SK-N-SH treated with all-trans-retinoic acid at 6 μM for 48 hours (cell line): ENCODE measurements at regions not wholly inside any gene's neighbourhood (a gene's known extent, or its start where the extent isn't known, plus 50 kb on each side); places are given as distances from the start of the nearest gene placed in this dataset.
"Not testable (repeated sequence)": the region's sequence is repeated elsewhere in the genome, so short reads cannot be mapped to it uniquely, and the experiment has no call there.

ENCODE experiments used
- ARNTL ChIP-seq: fragments of 450-650 bp; formaldehyde crosslinking; IDR thresholded peaks from 2 replicates; pipeline ENCODE4 v1.5.0; 2020; ENCODE audit warnings: low read depth, mild to moderate bottlenecking, moderate library complexity, borderline replicate concordance
- BACH2 ChIP-seq: fragments of 250-450 bp; sonication (Bioruptor Pico); IDR thresholded peaks from 2 replicates; pipeline ENCODE4 v1.9.0; 2021; ENCODE audit warnings: mild to moderate bottlenecking, borderline replicate concordance
- GLIS3 ChIP-seq: fragments of 250-450 bp; sonication (Bioruptor Pico); IDR thresholded peaks from 2 replicates; pipeline ENCODE4 v1.5.0; 2020; ENCODE audit warnings: mild to moderate bottlenecking, moderate library complexity
- OSR1 ChIP-seq: fragments of 250-450 bp; sonication (Bioruptor Pico); IDR thresholded peaks from 2 replicates; pipeline ENCODE4 v1.8.0; 2022; ENCODE audit warnings: moderate library complexity, mild to moderate bottlenecking, inconsistent platforms
- RARB ChIP-seq: fragments of 250-450 bp; sonication (Bioruptor Pico); IDR thresholded peaks from 2 replicates; pipeline ENCODE4 v1.8.0; 2021; ENCODE audit warnings: mild to moderate bottlenecking, moderate library complexity
- SNAI2 ChIP-seq: fragments of 250-450 bp; sonication (Bioruptor Pico); IDR thresholded peaks from 2 replicates; pipeline ENCODE4 v1.5.0; 2020; ENCODE audit warnings: mild to moderate bottlenecking, moderate library complexity
- TCF4 ChIP-seq: fragments of 250-450 bp; sonication (Bioruptor Pico); IDR thresholded peaks from 2 replicates; pipeline ENCODE4 v1.8.0; 2021; ENCODE audit warnings: mild to moderate bottlenecking, moderate library complexity, borderline replicate concordance
- ZC3H10 ChIP-seq: fragments of 250-450 bp; sonication (Bioruptor Pico); IDR thresholded peaks from 2 replicates; pipeline ENCODE4 v1.5.1; 2021; ENCODE audit warnings: mild to moderate bottlenecking, moderate library complexity
- ZFP30 ChIP-seq: fragments of 450-650 bp; formaldehyde crosslinking; IDR thresholded peaks from 2 replicates; pipeline ENCODE4 v1.5.0; 2022; ENCODE audit warnings: mild to moderate bottlenecking, moderate library complexity
- ZNF70 ChIP-seq: fragments of 450-650 bp; formaldehyde crosslinking; IDR thresholded peaks from 2 replicates; pipeline ENCODE4 v1.5.0; 2020; ENCODE audit warnings: mild to moderate bottlenecking, moderate library complexity
- TF ChIP-seq, protein P1 (sequence below): fragments of 250-450 bp; sonication (Bioruptor Pico); IDR thresholded peaks from 2 replicates; pipeline ENCODE4 v1.8.0; 2021; ENCODE audit warnings: low read depth, mild to moderate bottlenecking, moderate library complexity, borderline replicate concordance
- TF ChIP-seq, protein P2 (sequence below): fragments of 250-450 bp; sonication (Bioruptor Pico); IDR thresholded peaks from 2 replicates; pipeline ENCODE4 v1.8.0; 2020; ENCODE audit warnings: mild to moderate bottlenecking, moderate library complexity, borderline replicate concordance
- TF ChIP-seq, protein P3 (sequence below): fragments of 250-450 bp; sonication (Bioruptor Pico); IDR thresholded peaks from 2 replicates; pipeline ENCODE4 v1.5.1; 2020; ENCODE audit warnings: low read depth, mild to moderate bottlenecking, moderate library complexity
- TF ChIP-seq, protein P4 (sequence below): fragments of 250-450 bp; sonication (Bioruptor Pico); IDR thresholded peaks from 2 replicates; pipeline ENCODE4 v1.5.1; 2021; ENCODE audit warnings: mild to moderate bottlenecking, moderate library complexity

DNA sequence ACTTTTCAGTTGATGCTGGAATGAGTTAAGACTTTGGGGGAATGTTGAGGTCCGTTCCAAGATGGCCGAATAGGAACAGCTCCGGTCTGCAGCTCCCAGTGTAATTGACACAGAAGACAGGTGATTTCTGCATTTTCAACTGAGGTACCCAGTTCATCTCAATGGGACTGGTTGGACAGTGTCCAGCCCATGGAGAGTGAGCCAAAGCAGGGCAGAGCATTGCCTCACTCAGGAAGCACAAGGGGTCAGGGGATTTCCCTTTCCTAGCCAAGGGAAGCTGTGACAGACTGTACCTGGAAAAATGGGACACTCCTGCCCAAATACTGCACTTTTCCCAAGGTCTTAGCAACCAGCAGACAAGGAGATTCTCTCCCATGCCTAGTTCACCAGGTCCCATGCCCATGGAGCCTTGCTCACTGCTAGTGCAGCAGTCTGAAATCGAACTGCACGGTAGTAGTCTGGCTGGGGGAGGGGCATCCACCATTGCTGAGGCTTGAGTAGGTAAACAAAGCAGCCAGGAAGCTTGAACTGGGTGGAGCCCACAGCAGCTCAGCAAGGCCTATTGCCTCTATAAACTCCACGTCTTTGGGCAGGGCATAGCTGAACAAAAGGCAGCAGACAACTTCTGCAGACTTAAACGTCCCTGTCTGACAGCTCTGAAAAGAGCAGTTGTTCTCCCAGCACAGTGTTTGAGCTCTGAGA is 231.0 kb downstream of the CHIC2 start:
- not testable (repeated sequence) for TF ChIP-seq ZNF70, OSR1, ZFP30, ZC3H10, BACH2, TCF4, GLIS3, ARNTL, SNAI2, RARB (CRISPR knock-in tag)
- TF ChIP-seq, protein P1, sequence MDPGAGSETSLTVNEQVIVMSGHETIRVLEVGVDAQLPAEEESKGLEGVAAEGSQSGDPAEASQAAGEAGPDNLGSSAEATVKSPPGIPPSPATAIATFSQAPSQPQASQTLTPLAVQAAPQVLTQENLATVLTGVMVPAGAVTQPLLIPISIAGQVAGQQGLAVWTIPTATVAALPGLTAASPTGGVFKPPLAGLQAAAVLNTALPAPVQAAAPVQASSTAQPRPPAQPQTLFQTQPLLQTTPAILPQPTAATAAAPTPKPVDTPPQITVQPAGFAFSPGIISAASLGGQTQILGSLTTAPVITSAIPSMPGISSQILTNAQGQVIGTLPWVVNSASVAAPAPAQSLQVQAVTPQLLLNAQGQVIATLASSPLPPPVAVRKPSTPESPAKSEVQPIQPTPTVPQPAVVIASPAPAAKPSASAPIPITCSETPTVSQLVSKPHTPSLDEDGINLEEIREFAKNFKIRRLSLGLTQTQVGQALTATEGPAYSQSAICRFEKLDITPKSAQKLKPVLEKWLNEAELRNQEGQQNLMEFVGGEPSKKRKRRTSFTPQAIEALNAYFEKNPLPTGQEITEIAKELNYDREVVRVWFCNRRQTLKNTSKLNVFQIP (CRISPR knock-in tag) = not testable (repeated sequence)
- TF ChIP-seq, protein P2, sequence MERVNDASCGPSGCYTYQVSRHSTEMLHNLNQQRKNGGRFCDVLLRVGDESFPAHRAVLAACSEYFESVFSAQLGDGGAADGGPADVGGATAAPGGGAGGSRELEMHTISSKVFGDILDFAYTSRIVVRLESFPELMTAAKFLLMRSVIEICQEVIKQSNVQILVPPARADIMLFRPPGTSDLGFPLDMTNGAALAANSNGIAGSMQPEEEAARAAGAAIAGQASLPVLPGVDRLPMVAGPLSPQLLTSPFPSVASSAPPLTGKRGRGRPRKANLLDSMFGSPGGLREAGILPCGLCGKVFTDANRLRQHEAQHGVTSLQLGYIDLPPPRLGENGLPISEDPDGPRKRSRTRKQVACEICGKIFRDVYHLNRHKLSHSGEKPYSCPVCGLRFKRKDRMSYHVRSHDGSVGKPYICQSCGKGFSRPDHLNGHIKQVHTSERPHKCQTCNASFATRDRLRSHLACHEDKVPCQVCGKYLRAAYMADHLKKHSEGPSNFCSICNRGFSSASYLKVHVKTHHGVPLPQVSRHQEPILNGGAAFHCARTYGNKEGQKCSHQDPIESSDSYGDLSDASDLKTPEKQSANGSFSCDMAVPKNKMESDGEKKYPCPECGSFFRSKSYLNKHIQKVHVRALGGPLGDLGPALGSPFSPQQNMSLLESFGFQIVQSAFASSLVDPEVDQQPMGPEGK (CRISPR knock-in tag) = not testable (repeated sequence)
- TF ChIP-seq, protein P3, sequence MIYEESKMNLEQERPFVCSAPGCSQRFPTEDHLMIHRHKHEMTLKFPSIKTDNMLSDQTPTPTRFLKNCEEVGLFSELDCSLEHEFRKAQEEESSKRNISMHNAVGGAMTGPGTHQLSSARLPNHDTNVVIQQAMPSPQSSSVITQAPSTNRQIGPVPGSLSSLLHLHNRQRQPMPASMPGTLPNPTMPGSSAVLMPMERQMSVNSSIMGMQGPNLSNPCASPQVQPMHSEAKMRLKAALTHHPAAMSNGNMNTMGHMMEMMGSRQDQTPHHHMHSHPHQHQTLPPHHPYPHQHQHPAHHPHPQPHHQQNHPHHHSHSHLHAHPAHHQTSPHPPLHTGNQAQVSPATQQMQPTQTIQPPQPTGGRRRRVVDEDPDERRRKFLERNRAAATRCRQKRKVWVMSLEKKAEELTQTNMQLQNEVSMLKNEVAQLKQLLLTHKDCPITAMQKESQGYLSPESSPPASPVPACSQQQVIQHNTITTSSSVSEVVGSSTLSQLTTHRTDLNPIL (CRISPR knock-in tag) = not testable (repeated sequence)
- TF ChIP-seq, protein P4, sequence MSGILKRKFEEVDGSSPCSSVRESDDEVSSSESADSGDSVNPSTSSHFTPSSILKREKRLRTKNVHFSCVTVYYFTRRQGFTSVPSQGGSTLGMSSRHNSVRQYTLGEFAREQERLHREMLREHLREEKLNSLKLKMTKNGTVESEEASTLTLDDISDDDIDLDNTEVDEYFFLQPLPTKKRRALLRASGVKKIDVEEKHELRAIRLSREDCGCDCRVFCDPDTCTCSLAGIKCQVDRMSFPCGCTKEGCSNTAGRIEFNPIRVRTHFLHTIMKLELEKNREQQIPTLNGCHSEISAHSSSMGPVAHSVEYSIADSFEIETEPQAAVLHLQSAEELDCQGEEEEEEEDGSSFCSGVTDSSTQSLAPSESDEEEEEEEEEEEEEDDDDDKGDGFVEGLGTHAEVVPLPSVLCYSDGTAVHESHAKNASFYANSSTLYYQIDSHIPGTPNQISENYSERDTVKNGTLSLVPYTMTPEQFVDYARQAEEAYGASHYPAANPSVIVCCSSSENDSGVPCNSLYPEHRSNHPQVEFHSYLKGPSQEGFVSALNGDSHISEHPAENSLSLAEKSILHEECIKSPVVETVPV = not testable (repeated sequence)
